Parathyroid adenoma (tissue), 2 donors: ENCODE measurements at regions not wholly inside any gene's neighbourhood (a gene's known extent, or its start where the extent isn't known, plus 50 kb on each side); places are given as distances from the start of the nearest gene placed in this dataset.
A peak's percentile ranks its signal among the peaks of the same experiment; 100 is the strongest.

Experiments
- H2AFZ ChIP-seq: fragments of 300-600 bp; sonication (generic); one replicate; pipeline ENCODE4 v1.7.0; 2017; ENCODE audit warnings: antibody characterized with exemption, mild to moderate bottlenecking
- H3K27ac ChIP-seq: fragments of 300-600 bp; sonication (generic); one replicate; pipeline ENCODE4 v1.7.0; 2017
- H3K27me3 ChIP-seq: fragments of 300-600 bp; sonication (generic); one replicate; pipeline ENCODE4 v1.7.0; 2017; ENCODE audit warnings: low read length; ENCODE audit not compliant: control insufficient read depth, insufficient read depth
- H3K36me3 ChIP-seq: fragments of 300-600 bp; sonication (generic); one replicate; pipeline ENCODE4 v1.7.0; 2017; ENCODE audit warnings: low read length; ENCODE audit not compliant: control insufficient read depth, insufficient read depth
- H3K4me1 ChIP-seq: fragments of 300-600 bp; sonication (generic); one replicate; pipeline ENCODE4 v1.7.0; 2017; ENCODE audit warnings: control low read depth
- H3K4me2 ChIP-seq: fragments of 300-600 bp; sonication (generic); one replicate; pipeline ENCODE4 v1.7.0; 2017; ENCODE audit warnings: low read length
- H3K4me3 ChIP-seq: fragments of 300-600 bp; sonication (generic); one replicate; pipeline ENCODE4 v1.7.0; 2017; ENCODE audit warnings: low read depth, low read length
- H3K79me2 ChIP-seq: fragments of 300-600 bp; sonication (generic); one replicate; pipeline ENCODE4 v1.7.0; 2017; ENCODE audit warnings: control low read depth
- H3K9ac ChIP-seq: fragments of 300-600 bp; sonication (generic); one replicate; pipeline ENCODE4 v1.7.0; 2017; ENCODE audit warnings: mild to moderate bottlenecking
- H3K9me3 ChIP-seq: fragments of 300-600 bp; sonication (generic); one replicate; pipeline ENCODE4 v1.7.0; 2017; ENCODE audit warnings: low read length; ENCODE audit not compliant: control insufficient read depth
- CTCF ChIP-seq: fragments of 300-600 bp; sonication (generic); IDR thresholded peaks from one replicate; pipeline ENCODE4 v1.7.0; 2017; ENCODE audit warnings: antibody characterized with exemption, mild to moderate bottlenecking
- donor health status: primary hyperparathyroidism.

DNA sequence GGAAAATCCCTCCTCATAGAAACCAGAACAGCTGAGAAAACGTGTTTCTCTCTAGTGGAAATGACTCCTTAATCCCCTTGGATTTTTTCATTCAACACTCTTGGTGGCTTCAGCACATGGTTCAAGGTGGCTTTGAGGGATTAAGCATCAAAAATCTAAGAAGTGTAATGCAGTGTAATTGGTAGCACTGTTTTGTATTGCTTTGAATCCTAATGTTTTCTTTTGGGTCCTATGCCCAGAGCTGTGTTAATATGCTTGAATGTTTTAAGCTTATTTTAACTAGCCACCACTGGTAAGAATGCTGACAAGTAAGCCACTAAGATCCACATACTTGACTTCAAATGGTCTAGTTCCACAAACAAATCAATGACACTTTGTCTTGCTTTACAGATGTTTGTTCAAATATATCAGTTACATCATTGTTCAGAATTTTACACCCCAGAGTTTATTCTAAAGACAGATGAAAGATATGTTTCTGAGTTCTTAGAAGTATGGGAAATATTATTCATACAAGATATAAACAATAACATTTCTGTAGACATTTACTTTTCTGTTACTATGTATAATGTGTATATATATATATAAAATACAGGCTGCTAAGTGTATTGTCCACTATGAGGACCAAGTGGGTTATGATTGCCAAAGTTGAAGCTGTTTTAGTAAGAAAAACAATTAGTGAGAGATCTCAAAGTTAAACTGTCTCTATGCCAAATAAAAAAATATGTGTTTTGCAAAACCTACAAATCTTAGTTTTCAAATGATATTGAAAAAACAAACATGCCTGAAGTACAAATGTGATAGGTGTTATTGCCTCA lies 220.8 kb downstream of the OGFRL1 start:
- Histone ChIP-seq H3K27ac (no peak overlapping the region), H2AFZ (no peak overlapping the region), H3K4me1 (no peaks in the 10 kb centered on the region), H3K4me2 (no peak overlapping the region), H3K4me3 (no peak overlapping the region), H3K9ac (no peak overlapping the region), H3K36me3 (no peaks in the 10 kb centered on the region), H3K9me3 (no peaks in the 10 kb centered on the region), H3K79me2 (no peaks in the 10 kb centered on the region), H3K27me3 (no peaks in the 10 kb centered on the region)
- no peak for TF ChIP-seq CTCF

DNA sequence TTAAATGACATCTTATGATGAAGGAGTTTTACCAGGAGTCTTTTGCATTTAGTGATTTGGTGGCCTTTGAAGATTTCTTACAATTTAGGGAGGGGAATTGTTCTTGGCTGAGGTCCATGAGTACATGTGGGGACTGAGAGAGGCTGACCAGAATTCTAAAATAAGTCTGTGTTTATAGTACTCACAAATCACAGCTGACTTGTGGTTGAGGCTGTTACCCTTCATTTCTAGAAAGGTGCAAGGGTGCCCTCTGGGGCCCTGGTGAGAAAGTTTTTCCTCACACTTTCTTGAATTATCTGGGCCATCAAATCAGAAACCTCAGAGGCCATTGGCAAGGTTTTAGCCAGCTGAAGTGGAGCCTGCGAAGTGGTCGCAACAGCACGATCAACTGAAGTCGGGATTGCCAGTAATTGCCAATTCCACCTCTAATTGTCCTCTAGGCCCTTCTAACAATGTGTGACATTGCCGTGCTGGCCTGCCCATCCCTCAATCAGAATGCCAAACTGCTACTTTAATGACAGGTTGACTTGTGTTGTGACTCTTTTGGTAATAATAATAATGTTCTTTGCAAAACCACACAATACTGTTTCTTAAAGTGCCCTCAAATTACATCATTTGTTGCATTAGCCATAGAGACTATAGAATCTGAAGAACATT lies 221.6 kb downstream of the OGFRL1 start:
- TF ChIP-seq CTCF = peak; percentile 51
- Histone ChIP-seq H3K79me2 (no peaks in the 10 kb centered on the region), H3K27ac (no peak overlapping the region), H3K27me3 (no peaks in the 10 kb centered on the region), H3K9ac (no peak overlapping the region), H3K36me3 (no peaks in the 10 kb centered on the region), H3K4me3 (no peak overlapping the region), H3K9me3 (no peaks in the 10 kb centered on the region), H3K4me1 (no peaks in the 10 kb centered on the region), H2AFZ (no peak overlapping the region), H3K4me2 (no peak overlapping the region)

GRCh38 chr6:71510856-71511255 lies 222.2 kb downstream of the OGFRL1 start:
- Histone ChIP-seq H3K4me3 (no peak overlapping the region), H2AFZ (no peak overlapping the region), H3K9ac (no peak overlapping the region), H3K4me1 (no peaks in the 10 kb centered on the region), H3K36me3 (no peaks in the 10 kb centered on the region), H3K79me2 (no peaks in the 10 kb centered on the region), H3K27ac (no peak overlapping the region), H3K4me2 (no peak overlapping the region), H3K9me3 (no peaks in the 10 kb centered on the region), H3K27me3 (no peaks in the 10 kb centered on the region)
- TF ChIP-seq CTCF = no peak

DNA sequence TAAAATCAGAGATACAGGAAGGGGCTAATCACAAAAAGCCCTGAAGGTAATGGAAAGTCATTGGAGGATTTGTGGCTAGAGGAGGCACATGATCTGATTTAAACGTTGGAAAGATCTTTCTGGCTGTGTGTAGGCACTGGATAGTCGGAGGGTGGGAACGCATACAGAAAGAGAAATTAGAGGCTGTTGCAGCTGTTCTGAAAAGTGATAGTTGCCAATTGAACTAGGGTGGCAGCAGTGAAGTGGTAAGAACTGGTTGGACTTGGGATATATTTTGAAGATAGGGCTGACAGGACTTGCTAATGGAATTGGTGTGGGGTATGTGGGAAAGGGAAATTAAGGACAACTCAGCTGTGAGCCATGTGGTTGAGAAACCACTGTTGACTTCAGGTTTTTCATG lies 223.6 kb downstream of the OGFRL1 start:
- Histone ChIP-seq H3K4me2 (no peak overlapping the region), H3K4me1 (no peaks in the 10 kb centered on the region), H3K27ac (no peak overlapping the region), H3K79me2 (no peaks in the 10 kb centered on the region), H3K9me3 (no peaks in the 10 kb centered on the region), H2AFZ (peak overlapping the region; percentile 54), H3K36me3 (no peaks in the 10 kb centered on the region), H3K27me3 (no peaks in the 10 kb centered on the region), H3K9ac (no peak overlapping the region), H3K4me3 (no peak overlapping the region)
- TF ChIP-seq CTCF = no peak
